MM.1S (cell line): ENCODE measurements at regions not wholly inside any gene's neighbourhood (a gene's known extent, or its start where the extent isn't known, plus 50 kb on each side); places are given as distances from the start of the nearest gene placed in this dataset.

Source experiments
- DNase-seq: peaks from one replicate; pipeline ENCODE4 v3.0.0-alpha.2; 2015
- H2AFZ ChIP-seq: fragments of 300-600 bp; sonication (generic); 2 replicates; pipeline ENCODE4 v1.6.0; 2016; ENCODE audit warnings: antibody characterized with exemption, low read length
- H3F3A ChIP-seq: fragments of 300-600 bp; sonication (generic); 2 replicates; pipeline ENCODE4 v1.6.1; 2016; ENCODE audit warnings: mild to moderate bottlenecking, antibody characterized with exemption, low read length, moderate library complexity, mixed read lengths; ENCODE audit not compliant: insufficient read depth
- H3K27ac ChIP-seq: fragments of 300-600 bp; sonication (generic); 2 replicates; pipeline ENCODE4 v1.5.1; 2016; ENCODE audit warnings: mild to moderate bottlenecking, low read length
- H3K27me3 ChIP-seq: fragments of 300-600 bp; sonication (generic); replicated peaks from 2 replicates; pipeline ENCODE4 v1.6.0; 2016; ENCODE audit warnings: low read length; ENCODE audit not compliant: insufficient read depth
- H3K36me3 ChIP-seq: fragments of 300-600 bp; sonication (generic); replicated peaks from 2 replicates; pipeline ENCODE4 v1.6.1; 2016; ENCODE audit warnings: mild to moderate bottlenecking, low read length, mixed read lengths; ENCODE audit not compliant: insufficient read depth
- H3K4me1 ChIP-seq: fragments of 300-600 bp; sonication (generic); 2 replicates; pipeline ENCODE4 v1.6.1; 2016; ENCODE audit warnings: low read length, mixed read lengths
- H3K4me2 ChIP-seq: fragments of 300-600 bp; sonication (generic); 2 replicates; pipeline ENCODE4 v1.6.0; 2016; ENCODE audit warnings: low read depth, low read length
- H3K4me3 ChIP-seq: fragments of 300-600 bp; sonication (generic); 2 replicates; pipeline ENCODE4 v1.5.1; 2016; ENCODE audit warnings: low read length, mixed read lengths
- H3K79me2 ChIP-seq: fragments of 300-600 bp; sonication (generic); 2 replicates; pipeline ENCODE4 v1.6.1; 2016; ENCODE audit warnings: mixed run types, low read length, mixed read lengths
- H3K9ac ChIP-seq: fragments of 300-600 bp; sonication (generic); 2 replicates; pipeline ENCODE4 v1.6.1; 2016; ENCODE audit warnings: low read length, mixed read lengths
- H3K9me2 ChIP-seq: fragments of 300-600 bp; sonication (generic); replicated peaks from 2 replicates; pipeline ENCODE4 v1.6.1; 2016; ENCODE audit warnings: mild to moderate bottlenecking, low read length, mixed read lengths; ENCODE audit not compliant: insufficient read depth
- H3K9me3 ChIP-seq: fragments of 300-600 bp; sonication (generic); replicated peaks from 2 replicates; pipeline ENCODE4 v1.6.1; 2016; ENCODE audit warnings: mild to moderate bottlenecking, low read length, mixed read lengths; ENCODE audit not compliant: insufficient read depth
- H4K20me1 ChIP-seq: fragments of 300-600 bp; sonication (generic); 2 replicates; pipeline ENCODE4 v1.6.1; 2016; ENCODE audit warnings: mild to moderate bottlenecking, low read length, moderate library complexity, mixed read lengths; ENCODE audit not compliant: insufficient read depth
- EZH2 ChIP-seq: fragments of 300-600 bp; sonication (generic); optimal IDR thresholded peaks from 2 replicates; pipeline ENCODE3; 2017; ENCODE audit warnings: low read depth, mild to moderate bottlenecking, antibody characterized with exemption, low read length, mixed read lengths
- EZH2phosphoT487 ChIP-seq: fragments of 300-600 bp; sonication (generic); IDR thresholded peaks from 2 replicates; pipeline ENCODE4 v1.6.1; 2018; ENCODE audit warnings: antibody characterized with exemption, low read length
- TF ChIP-seq, protein P1 (sequence below): fragments of 300-600 bp; sonication (generic); IDR thresholded peaks from 2 replicates; pipeline ENCODE4 v1.5.1; 2016; ENCODE audit warnings: antibody characterized with exemption, low read length, mixed read lengths

DNA sequence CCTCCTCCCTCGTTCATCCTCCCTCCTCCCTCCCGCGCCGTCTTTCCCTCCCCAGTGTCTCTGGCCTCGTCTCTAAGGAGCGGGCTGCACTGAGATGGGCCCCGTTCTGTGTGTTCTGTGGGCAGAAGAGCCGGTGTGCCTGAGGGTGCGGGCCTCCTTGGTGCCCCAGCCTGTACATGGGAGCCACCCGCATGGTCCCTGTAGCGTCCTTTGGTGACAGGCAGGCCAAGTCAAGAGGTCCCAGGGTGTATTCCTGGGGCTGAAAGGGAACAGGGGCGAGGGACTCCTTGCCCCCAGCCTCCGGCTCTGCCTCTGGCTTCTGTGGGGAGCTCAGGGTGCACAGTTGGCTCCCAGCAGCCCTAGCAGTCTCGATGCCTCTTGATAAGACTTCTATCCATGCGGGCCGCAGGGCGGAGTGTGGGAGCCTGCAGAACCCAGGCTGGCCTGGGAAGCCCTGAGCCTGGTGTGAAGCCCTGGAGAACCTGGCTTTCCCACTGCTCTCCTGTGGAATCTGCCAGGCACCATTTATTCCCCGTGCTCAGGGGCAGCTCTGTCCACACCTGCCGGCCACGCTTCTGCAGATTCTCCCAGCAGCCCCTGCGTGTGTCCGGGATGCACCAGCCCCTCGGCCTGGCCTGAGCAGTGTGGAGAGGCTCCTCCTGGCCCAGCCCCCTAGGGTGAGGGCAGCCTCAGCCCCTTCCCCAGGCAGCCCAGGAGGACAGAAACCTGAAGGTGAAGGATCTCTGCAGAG is 181.3 kb downstream of the KIF26A start:
- Histone ChIP-seq H3K4me3 (no peak overlapping the region), H3K9ac (no peak overlapping the region), H3F3A (no peaks in the 10 kb centered on the region), H3K9me2 (no peaks in the 10 kb centered on the region), H4K20me1 (no peaks in the 10 kb centered on the region), H3K9me3 (no peaks in the 10 kb centered on the region), H3K4me1 (no peaks in the 10 kb centered on the region), H3K36me3 (no peaks in the 10 kb centered on the region), H3K4me2 (no peak overlapping the region), H3K27me3 (peaks cover 5% of the 10 kb centered on the region; the same call in 1 of the 2 replicates), H2AFZ (no peak overlapping the region), H3K79me2 (no peaks in the 10 kb centered on the region), H3K27ac (no peak overlapping the region)
- TF ChIP-seq, protein P1, sequence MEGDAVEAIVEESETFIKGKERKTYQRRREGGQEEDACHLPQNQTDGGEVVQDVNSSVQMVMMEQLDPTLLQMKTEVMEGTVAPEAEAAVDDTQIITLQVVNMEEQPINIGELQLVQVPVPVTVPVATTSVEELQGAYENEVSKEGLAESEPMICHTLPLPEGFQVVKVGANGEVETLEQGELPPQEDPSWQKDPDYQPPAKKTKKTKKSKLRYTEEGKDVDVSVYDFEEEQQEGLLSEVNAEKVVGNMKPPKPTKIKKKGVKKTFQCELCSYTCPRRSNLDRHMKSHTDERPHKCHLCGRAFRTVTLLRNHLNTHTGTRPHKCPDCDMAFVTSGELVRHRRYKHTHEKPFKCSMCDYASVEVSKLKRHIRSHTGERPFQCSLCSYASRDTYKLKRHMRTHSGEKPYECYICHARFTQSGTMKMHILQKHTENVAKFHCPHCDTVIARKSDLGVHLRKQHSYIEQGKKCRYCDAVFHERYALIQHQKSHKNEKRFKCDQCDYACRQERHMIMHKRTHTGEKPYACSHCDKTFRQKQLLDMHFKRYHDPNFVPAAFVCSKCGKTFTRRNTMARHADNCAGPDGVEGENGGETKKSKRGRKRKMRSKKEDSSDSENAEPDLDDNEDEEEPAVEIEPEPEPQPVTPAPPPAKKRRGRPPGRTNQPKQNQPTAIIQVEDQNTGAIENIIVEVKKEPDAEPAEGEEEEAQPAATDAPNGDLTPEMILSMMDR, result no peak
- TF ChIP-seq EZH2 (no peak), EZH2phosphoT487 (no peak)
- DNase-seq, result no peak

DNA sequence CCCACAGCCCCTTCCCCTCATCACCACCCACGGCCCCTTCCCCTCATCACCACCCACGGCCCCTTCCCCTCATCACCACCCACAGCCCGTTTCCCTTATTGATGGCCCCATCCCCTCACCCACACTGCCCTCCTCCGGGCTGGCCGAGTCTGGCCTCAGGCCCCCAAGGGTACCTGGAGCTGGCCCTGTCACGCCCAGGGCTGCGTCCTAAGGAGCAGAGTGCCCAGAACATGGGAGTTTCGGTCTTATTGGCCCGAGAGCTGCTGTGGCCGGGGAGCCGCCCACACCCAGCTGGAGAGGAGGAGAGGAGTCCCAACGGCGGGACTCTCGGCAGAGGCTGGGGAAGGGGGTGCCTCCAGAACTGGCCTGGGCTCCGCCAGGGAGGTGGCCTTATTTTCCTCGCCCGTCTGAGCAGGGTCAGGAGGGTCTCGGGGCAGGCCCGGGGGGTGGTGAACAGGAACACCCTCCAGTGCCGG is 182.3 kb downstream of the KIF26A start:
- H3K36me3 ChIP-seq, result no peaks in the 10 kb centered on the region
- H3K27ac ChIP-seq, result no peak overlapping the region
- H3K9me3 ChIP-seq, result no peaks in the 10 kb centered on the region
- H3K4me3 ChIP-seq, result no peak overlapping the region
- no peaks in the 10 kb centered on the region for H3K4me1 ChIP-seq
- H3K9ac ChIP-seq, result no peak overlapping the region
- H2AFZ ChIP-seq, result no peak overlapping the region
- DNase-seq, result no peak
- H3F3A ChIP-seq, result no peaks in the 10 kb centered on the region
- TF ChIP-seq, protein P1, result no peak
- TF ChIP-seq EZH2phosphoT487, result no peak
- TF ChIP-seq EZH2, result no peak
- peaks cover 5% of the 10 kb centered on the region; the same call in 1 of the 2 replicates for H3K27me3 ChIP-seq
- no peak overlapping the region for H3K4me2 ChIP-seq
- H4K20me1 ChIP-seq, result no peaks in the 10 kb centered on the region
- no peaks in the 10 kb centered on the region for H3K79me2 ChIP-seq
- no peaks in the 10 kb centered on the region for H3K9me2 ChIP-seq

DNA sequence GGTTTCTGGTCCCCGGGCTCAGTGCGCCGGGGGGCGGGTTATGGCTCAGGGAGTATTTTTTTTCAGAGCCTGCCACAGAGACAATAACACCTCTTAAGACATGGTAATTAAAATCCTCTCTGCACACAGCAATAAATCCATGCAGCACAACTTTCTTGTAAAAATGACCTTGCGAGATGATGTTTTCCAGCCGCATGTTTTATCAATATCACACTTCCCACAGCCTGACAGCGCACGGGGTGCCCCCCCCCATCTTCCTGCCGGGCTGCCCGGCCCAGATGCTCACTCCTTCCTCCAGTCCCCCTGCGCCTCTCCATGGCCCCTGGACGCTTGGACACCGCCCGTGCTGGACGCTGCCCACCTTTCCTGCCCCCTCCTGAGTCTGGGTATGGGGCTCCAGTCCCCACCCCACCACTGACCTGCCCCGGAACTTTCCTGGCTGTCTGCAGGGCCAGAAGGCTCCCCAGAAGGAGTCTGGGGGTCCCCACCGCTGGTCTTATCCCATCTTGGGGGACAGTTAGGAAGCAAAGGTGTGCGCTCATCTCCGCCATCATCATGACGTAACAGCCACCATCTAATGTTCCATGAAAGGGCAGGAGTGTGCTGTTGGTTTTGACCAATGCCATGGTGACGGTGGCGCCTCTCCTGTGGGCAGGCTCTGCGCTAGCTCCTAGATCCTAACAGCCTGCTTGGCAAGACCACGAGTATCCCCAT is 182.9 kb downstream of the KIF26A start:
- H3K9me3 ChIP-seq, result no peaks in the 10 kb centered on the region
- H3K4me1 ChIP-seq, result no peaks in the 10 kb centered on the region
- no peaks in the 10 kb centered on the region for H3K79me2 ChIP-seq
- no peak overlapping the region for H3K4me2 ChIP-seq
- no peaks in the 10 kb centered on the region for H3K36me3 ChIP-seq
- DNase-seq, result no peak
- H3K9me2 ChIP-seq, result no peaks in the 10 kb centered on the region
- H3K4me3 ChIP-seq, result no peak overlapping the region
- TF ChIP-seq EZH2, result no peak
- TF ChIP-seq EZH2phosphoT487, result no peak
- TF ChIP-seq, protein P1, result no peak
- no peak overlapping the region for H3K9ac ChIP-seq
- peaks cover 5% of the 10 kb centered on the region; the same call in 1 of the 2 replicates for H3K27me3 ChIP-seq
- H3K27ac ChIP-seq, result no peak overlapping the region
- H4K20me1 ChIP-seq, result no peaks in the 10 kb centered on the region
- H3F3A ChIP-seq, result no peaks in the 10 kb centered on the region
- H2AFZ ChIP-seq, result no peak overlapping the region
